ENCODE measurements at regions not wholly inside any gene's neighbourhood (a gene's known extent, or its start where the extent isn't known, plus 50 kb on each side); places are given as distances from the start of the nearest gene placed in this dataset.

DNA sequence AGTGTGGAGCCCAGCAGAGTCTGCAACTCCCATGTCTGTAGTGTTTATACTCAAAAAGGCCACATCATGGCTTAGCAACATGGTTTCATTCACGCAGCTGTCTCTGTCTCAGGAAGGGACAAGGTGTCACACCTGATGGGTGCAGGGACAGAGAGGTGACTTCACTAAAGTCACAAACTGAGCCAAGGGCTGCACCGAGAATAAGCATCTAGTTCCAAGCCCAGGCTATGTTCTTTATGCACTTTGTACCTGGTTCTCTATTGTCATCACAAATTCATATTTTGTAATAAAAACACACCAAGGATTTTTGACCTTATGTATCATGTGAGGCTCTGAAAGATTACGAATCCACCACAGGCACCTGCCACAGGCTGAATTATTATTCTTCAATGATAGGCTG, 64.9 kb upstream of the STK32A start:
- no peak for DNase-seq (ENCODE audit: low read depth)

DNA sequence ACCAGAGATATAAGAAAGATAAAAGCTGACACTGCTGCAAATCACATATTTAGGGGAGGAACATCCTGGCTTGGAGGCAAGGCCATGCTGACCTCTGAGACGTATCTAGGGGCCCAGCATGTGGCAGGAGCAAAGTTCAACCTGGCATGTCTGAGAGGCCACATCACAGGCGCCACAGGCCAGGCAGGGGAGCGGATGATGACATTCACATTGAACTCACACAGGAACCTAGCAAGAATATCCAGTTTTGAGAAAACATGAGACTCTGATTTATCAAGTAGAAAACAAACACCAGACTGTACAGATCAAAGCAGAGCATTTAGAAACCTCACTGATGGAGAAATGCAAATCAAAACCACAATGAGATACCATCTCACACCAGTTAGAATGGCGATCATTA, 64.2 kb upstream of the STK32A start:
- no peak for DNase-seq (ENCODE audit: low read depth)

DNA sequence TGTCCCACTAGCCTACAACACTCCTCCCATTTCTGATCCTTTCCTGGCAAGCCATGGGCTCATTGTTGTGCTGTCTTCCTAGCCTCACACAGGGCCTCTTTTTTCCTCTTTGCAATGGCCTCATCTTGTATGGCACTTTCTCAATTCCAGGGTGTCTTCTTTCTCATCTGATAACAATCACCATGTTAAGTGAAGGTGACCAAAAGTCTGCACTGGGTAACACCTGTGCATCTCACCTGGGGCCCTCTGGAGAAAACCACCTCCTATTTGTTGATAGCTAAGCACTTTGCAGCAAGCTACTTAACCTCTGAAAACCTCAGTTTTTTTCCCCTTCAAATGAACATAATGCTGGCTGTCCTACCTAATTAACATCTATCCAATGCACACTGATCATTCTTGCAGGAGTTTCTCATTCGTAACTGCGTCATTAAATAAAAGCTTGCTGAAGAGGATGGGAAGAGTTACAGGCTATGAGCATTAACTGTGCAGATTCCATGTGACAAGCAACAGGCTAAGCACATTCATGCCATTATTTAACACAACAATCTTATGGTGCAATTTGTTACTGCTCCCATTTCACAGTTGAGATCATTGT, 60.1 kb upstream of the STK32A start:
- DNase-seq (ENCODE audit: low read depth): no peak

DNA sequence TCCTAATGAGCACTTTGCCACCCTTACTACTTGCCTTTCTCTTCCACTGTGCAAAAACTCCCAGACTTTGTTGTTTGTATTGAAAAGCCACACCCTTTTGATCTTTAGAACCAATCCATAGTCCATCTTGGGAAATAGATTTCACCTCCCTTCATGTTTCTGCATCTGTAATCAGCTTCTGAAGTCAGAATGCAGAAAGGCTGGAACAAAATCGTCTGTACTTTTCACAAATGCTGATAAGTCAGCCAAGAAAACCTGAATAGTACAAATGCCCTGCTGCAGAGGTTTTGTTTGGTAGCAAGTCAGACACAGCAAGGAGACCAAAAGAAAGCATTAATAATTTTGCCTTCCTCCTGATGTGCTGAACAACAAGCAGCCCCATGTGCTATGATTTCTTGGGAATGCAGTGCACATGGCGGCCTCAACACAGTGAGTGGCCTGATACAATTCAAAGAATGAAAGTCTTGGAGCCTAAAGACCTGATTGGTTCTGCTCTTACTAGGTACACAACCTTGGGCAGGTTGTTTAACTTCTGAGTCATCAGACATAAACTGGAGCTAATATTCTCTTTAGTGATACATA, 59.2 kb upstream of the STK32A start:
- no peak for DNase-seq (ENCODE audit: low read depth)

DNA sequence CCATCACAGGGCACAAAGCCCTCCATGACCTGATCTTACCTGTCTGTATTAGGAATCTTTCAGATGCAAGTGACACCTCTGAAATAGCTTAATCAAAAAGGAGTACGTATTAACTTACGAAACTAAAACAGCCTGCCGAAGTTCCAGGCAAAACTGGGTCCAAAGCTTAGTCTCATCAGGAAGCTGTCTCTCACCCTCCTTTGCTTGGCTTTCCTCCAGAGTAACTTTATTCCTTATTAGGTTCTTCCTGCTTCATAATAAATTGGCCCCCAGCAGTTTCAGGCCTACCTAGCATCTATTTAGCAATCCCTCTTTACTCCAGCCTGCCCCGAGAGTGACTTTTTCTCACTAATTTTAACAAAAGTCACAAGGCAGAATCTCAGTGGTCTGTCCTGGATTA, 58.4 kb upstream of the STK32A start:
- DNase-seq (ENCODE audit: low read depth): no peak

DNA sequence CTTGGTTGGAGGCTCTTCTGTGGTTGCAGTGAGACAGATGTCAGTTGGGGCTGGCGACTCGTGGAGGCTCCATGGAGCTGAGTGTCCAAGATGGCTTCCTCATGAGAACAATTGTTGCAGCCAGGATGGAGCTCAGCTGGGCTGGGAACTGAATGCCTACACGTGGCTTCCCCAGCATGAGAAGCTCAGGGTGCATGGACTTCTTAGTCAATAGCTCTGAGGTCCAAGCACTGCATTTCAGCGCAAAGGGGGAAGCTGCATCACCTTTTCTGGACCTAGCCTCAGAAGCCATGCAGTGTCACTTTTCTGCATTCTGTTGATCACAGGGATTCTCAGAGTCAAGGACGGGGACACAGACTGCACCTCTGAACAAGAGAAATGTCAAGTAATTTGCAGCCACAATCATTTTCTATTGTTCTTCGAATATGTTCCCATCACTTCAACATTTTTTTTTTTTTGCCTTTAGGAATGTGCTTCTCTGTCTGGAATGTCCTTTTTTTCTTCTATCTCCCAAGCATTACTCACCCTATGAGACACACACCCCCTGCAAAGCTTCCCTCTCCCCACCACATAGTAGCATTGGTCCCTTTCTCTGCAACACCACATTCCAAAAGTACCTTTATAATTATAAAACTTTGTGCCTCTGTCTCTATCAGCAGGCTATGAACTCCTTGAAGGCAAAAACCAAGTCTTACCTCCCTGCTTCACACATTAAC, 57.5 kb upstream of the STK32A start:
- DNase-seq (ENCODE audit: low read depth): no peak

DNA sequence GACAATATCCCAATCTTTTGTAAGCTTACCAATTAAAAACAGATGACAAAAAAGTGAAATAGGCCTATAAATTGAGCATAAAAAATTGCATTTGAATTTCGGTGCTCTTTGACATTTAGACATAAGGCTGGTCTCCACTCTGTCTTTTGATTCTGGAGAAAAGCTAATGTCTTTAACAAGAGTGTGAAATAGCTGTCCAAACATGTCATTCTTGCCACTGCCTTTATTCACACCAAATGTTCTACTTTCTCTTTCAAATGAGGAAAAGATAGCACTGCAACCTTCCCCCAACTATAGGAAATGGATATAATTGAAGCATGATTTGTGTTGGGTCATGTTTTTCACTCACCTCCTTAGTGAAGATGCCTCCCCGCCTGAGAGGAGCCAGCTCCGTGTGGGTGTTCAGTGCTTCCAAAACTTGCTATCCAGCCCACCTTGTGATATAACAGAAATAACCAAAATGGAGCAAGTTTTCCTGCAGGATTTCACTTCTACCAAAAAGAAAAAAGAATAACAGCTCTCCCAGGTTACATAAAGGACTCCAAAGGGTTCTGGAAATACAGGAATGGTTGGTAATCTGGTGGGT, 55.2 kb upstream of the STK32A start:
- no peak for DNase-seq (ENCODE audit: low read depth)

DNA sequence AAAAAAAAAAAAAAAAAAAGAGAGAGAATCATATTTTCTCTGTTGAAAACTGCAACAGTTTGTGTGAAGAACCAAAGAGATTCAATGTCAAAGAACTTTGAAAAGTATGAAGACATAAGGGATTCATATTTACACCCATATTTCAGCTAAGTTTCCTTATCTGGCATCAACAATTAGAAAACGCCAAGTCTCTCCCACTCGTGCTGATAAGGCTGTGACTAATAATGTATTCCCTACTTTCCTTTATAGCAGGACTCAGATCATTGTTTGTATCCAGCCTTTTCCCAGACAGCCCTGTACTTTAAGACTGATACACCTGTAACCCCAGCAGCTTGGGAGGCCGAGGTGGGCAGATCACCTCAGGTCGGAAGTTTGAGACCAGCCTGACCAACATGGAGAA, 54.1 kb upstream of the STK32A start:
- no peak for DNase-seq (ENCODE audit: low read depth)
